NT2/D1 (cell line): ENCODE measurements at regions not wholly inside any gene's neighbourhood (a gene's known extent, or its start where the extent isn't known, plus 50 kb on each side); places are given as distances from the start of the nearest gene placed in this dataset.

ENCODE experiments used
- SUZ12 ChIP-seq: IDR thresholded peaks from 2 replicates; pipeline ENCODE4 v1.6.1; 2011; ENCODE audit not compliant: insufficient read length, insufficient read depth; ENCODE audit errors: extremely low read depth
- ZNF274 ChIP-seq: IDR thresholded peaks from 2 replicates; pipeline ENCODE4 v1.6.1; 2011; ENCODE audit warnings: mild to moderate bottlenecking, low read depth, low read length

DNA sequence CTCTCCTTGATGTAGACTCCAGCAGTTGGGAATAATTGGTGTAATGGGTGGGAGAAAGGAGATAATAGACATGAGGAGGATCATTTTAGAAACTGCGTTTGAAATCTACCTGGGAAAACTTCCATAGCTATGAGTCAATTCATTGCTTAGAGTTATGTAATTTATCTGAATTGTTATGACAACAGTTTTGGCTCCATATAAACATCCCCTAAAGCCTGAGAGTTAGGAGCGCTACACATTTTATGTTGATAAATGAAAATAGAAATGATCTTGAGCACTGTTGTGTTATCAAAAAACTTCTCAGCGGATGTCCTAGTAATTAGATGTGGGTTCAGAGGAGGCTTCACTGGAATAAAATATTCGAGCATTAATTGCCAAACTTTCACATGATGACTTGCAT is 573.4 kb downstream of the TSN start:
- no peak for TF ChIP-seq SUZ12
- TF ChIP-seq ZNF274 = no peak
